Stimulated activated CD8-positive, alpha-beta memory T cell treated with anti-CD3 and anti-CD28 coated beads, Interleukin-4, amount 100 ng/mL, for 24 hours (primary cell): ENCODE measurements at regions not wholly inside any gene's neighbourhood (a gene's known extent, or its start where the extent isn't known, plus 50 kb on each side); places are given as distances from the start of the nearest gene placed in this dataset.

Source experiments
- DNase-seq: peaks from one replicate; pipeline ENCODE4 v3.0.0-alpha.2; 2020; ENCODE audit warnings: low read depth

DNA sequence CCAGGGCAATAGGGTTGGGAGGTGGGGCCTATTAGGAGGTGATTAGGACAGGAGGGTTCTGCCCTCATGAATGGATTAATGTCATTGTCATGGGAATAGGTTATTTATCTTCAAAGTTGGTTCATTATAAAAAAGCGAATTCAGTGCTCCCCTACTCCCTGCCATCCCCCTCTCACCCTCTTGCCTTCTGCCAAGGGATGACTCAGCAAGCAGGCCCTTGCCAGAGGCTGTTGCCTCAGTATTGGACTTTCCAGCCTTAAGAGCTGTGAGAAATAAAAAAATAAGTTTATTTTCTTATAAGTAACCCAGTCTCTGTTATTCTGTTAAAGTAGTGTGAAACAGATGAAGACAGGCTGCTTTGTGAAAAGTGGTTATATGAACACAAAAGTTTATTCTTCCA, 381.1 kb upstream of the ZFP64 start:
- no peak for DNase-seq

DNA sequence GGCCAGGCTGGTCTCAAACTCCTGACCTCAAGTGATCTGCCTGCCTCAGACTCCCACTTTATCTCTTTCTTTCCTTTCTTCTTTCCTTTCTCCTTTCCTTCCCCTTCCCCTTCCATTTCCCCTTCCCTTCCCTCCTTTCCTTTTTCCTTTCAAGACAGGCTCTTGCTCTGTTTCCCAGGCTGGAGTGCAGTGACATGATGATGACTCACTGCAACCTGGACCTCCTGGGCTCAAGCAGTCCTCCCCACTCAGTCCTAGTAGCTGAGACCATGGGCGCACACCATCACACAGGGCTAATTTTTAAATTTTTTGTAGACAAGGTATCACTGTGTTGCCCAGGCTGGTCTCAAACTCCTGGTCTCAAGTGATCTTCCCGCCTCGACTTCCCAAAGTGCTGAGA, 377.6 kb upstream of the ZFP64 start:
- no peak for DNase-seq

DNA sequence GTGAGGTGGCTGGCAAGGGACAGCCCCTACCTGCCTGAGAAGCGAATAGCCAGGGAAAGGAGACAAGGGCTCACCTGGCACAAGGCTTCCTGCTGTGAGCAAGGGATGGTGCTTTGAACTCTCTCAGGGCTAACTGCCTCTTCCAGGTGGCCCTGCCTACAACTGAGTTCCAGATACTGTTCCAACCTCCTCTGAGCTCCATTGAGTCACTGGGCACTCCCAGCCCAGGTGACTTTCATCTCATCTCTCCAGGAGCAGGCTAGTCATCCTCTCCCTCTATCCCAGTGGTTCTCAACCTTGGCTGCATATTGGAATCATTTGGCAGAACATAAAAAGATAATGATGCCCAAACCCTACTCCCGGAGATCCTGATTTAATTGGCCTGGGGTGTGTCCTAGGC, 374.0 kb upstream of the ZFP64 start:
- DNase-seq, result no peak

DNA sequence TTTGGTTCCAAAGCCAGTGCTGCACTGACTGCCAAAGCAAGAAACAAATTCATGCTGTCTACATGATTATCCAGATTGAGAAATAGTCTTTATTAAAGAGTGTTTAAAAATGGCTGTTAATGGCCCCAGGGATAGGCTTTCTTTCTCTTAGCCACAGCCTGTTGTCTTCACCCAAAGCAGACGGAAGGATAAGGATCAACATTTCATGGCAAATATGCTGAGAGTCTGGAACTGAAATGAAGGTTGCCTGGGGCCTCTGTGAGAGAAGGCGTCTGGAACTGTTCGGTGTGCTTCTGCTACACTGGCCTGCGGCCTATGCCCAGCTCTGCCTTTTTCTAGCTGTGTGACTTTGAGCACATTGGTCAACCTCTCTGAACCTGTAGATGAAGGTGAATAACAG, 373.0 kb upstream of the ZFP64 start:
- DNase-seq, result no peak

DNA sequence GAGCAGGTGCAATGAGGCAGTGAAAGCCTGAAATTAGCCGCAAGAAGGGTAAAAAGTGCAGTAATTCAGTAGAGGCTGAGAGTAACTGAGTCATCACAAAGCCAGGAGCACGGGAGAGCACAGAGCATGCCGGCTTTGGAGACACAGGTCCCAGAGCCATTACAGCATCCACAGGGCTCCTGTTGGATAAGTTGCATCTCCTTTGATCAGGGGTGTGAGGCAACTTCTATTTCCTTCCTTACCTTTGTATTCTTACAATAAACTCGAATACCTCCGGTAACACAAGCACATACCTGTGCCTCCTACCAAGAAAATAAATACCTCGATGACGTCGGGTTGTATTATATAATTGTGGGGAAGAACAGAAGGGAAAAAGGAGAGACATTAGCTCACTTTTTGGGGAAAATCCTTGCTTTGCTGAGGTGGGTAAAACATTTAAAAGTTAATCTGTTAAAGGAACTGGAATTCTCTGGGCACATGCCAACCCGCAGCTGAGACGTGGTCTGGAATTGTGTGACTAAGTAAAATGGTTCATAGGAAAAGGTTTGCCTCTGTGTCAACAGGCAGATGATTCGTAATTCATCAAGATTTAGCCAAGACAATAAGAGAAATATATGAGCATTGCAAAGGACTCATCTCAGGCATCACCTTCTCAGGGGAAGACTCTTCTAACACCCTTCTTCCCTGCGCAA, 360.7 kb upstream of the ZFP64 start:
- DNase-seq, result no peak

DNA sequence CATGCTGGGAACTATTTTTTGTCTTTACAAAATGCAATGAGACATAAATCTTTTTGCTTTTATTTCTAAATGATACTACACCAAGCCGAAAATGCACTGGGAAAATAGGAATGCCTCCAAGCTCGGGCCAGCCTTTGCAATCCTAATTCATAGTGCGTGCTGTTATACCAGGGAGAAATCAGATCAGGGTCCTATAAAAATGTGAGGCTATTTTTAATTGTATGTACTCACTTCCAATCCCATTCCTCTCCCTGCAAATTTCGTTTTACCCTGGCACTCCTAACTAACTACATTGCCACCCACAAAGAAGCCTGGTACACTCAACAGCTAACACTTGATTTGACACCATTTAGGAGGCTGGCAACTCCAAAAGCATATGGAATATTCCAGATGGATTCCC, 350.6 kb upstream of the ZFP64 start:
- no peak for DNase-seq

DNA sequence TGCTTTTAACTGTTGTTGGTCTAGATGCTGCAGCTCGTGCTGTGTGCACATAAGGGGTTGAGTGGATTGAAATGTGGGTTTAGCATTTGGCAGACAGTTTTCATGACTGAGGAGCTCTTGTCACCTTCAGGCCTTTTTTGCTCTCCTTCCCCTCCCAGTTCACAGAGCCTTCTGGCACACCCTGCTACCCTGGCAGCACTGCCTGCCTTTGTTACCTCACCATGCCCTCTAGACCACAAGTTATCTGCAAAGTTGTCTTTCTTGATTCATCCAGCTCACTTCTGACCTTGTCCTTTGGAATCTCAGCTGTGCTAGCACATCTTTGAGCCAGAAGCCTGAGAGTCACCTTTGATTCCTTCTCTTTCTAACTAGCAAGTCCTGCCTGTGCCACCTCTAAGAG, 348.9 kb upstream of the ZFP64 start:
- no peak for DNase-seq

DNA sequence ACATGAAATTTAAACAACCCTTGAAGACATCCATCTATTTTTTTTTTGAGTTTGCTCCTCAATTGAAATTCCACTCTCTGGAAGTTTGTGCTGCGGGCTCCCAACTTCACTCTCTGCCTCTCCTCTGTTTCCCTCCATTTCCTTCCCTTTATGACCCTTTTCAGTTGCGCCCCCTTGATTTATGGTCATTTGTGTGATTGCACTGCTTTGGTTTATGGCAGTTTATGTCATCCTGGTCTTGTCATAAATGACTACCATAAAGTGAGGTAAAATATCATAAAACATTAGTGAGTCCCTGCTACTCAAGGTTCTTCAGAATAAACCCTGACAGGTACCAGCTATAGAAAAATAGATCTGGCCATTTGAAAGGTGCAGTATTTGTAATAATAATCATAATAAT, 348.3 kb upstream of the ZFP64 start:
- DNase-seq, result no peak

DNA sequence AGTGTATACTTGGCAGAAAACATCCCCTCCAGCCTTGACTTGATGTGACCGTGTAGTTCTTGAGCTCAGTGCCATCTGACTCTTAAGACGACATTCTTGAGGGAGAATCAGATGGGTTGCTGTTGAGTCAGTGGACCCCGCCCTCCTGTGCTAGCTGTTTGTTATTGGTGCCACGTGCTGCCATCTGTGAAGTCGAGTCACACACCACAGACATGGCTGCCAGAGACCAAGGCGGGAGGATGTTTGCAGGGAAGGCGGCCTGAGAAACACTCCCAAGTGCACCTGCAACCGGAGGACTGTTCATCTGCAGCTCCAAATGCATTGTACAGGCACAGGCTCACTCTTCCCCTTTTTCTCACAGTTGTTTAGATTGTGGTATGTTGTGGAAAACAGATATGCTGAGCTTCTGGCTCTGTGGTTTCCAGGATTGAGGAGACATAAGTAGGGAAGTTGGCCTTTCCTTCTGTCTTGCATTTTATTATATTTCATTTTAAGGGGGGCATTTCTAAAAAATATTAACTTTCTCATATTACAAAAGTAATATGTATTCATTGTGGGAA, 345.3 kb upstream of the ZFP64 start:
- no peak for DNase-seq

DNA sequence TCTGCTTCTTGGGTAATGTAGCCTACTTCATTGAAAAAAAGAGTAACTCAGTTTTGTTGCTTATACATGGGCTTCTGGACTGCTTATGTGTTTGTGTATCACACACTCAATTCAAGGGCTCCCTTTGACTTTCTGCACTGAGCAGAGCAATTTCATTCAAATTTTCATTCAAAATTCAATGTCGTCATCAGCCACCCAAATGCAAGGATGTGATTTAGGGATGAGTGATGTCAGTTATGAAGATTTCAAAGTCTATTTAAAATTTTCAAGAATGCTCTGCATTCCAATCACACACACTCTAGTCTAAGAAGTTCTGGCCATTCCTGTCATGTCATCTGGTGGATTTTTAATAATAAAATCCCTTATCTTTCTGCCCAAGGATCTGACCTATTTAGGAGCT, 344.5 kb upstream of the ZFP64 start:
- DNase-seq, result no peak

DNA sequence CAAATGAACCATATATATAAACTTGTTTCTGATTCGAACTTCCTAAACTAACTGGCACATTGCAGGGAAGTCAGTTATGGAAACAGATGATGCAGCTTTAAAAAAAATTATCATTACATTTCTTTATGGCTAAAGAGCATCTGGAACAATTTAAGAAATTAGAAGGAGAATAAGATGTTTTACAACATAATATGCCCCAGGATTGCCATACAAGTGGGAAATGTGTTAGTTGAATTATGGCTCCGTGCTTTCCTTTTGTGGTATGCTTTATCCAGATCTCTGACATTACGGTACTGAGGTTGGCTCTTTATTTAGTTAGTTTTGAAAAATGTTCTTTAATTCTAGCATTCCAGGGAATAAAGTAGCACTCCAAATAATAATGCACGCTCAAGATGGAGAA, 343.0 kb upstream of the ZFP64 start:
- no peak for DNase-seq

DNA sequence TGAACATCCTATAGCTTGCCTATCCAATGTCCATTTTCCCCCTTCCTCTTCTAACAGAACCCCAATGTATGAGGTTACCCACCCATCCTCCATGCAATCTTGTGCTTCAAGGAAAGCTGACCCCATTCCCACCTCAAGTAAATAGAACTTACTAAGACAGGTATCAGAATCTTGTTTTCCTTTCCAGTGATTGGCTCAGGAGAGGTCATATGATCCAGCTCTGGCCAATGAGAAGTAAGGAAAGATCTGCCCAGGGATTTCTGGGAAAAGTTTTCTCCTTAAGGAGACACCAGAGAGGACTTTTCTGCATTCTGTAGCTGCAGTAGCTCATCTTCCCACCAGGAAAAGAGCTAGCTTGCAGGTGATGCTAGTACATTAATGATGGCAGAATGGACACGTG, 341.8 kb upstream of the ZFP64 start:
- DNase-seq, result no peak

DNA sequence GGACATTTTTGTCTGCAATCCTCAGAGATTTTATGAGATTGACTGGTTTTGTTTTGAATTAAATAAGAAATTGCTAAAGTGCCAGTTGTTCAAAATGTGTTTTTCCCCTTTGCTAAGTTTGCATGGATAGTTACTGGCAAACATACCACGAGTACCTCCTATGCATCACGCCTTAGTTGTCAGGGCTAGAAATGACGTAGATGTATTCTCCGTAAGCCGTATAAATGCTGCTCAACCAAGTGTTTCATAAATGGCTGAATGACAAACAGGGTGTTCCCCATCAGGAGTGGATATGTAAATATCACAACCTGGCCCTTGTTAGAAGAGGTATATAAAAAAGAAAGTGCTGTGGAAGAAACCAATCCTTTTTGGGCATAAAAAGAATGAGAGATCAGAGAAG, 341.1 kb upstream of the ZFP64 start:
- no peak for DNase-seq

DNA sequence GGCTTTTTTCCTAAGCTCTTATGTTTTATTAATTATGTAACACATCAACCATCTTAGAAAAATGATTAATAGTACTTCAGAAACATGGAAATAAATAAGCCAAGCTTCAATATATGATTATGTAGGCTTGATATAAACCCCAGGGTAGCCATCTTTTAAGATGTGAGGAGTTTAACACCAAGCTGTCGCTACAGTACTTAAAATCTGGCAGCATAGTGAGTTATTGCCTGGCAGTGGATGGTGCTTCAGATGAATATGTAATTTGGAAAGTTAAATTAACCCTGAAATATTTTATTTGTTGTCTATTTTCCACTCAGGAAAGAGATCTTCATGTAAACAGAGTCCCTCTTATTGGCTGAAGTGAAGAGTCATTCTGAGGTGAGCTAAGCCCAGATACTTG, 339.0 kb upstream of the ZFP64 start:
- no peak for DNase-seq

DNA sequence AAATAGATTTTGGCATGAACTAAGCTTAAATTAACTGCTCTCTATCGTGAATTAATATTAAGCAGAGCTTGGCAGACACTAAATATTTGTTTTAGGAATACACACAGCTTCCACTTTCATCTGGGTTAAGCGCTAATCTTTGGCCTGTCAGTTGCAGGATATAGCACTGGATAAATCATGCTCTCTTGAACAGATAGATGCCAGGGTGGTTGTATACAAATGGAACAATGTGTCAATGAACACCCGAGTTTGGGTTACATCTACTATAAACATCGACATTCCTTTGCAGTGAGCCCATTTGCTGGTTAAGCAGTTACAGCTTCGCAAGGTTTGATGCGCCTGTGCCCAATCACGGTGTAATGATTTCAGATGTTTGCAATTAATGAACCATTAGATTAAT, 338.2 kb upstream of the ZFP64 start:
- DNase-seq, result no peak

DNA sequence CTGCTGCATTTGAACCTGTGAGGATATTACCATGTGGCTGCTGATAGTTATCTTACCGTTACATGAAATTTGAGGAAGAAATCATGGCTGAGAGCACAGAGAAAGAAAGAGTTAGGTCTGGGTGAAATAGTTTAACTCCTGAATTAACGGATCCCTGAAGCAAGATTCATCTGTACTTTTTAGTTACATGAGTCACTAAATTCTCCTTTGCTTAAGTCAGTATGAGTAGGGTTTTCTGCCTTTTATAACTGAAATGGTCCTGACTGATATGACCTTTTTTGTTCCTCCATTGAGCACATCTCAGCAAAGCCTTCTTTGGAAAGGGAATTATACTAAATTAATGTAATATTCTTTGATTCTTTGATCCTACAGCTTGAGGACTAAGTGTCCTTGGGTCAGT, 333.3 kb upstream of the ZFP64 start:
- no peak for DNase-seq

DNA sequence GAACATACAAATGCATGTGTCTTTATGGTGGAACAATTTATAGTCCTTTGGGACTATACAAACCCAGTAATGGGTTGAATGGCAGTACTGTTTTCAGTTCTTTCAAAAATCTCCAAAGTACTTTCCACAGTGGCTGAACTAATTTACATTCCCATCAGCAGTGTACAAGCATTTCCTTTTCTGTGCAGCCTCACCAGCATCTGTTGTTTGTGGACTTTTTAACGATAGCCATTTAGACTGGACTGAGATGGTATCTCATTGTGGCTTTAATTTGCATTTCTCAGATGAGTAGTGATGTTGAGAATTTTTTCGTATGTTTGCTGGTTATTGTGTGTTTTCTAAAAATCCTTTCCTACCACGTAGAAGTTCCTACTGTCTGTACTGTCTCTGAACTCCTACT, 327.2 kb upstream of the ZFP64 start:
- no peak for DNase-seq

DNA sequence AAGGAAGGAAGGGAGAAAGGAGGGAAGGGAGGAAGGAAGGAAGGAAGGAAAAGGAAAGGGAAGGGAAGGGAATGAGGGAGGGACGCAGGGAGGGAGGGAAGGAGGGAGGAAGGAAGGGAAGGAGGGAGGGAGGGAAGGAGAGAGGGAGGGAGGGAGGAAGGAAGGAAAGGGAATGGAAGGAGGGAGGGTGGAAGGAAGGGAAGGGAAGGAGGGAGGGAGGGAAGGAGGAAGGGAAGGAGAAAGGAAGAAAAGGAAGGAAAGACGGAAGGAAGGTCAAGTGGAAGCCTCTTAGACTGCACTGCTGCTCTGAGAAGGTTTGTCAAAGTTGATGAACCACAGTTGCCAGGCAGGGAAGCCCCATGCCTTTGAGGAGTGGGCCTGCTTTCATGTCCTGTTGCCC, 324.3 kb upstream of the ZFP64 start:
- DNase-seq, result no peak

DNA sequence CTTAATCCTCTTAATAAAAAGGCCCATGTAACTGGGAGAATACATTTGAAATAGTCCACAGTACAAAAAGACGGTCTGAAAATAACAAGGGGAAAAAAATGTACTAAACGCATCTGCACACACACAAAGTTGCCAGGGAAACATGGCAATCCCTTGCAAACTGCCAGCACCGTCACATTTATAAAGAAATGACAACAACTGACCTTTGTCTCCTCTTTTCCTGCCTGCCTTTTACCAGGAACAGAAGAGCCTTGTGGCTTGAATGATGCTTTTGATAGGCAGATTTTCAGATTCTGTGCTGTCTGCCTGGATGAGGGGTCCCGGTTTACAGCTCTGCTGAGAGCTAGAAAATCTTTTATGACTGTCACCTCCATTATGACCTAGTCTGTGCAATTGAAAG, 308.6 kb upstream of the ZFP64 start:
- DNase-seq, result no peak

DNA sequence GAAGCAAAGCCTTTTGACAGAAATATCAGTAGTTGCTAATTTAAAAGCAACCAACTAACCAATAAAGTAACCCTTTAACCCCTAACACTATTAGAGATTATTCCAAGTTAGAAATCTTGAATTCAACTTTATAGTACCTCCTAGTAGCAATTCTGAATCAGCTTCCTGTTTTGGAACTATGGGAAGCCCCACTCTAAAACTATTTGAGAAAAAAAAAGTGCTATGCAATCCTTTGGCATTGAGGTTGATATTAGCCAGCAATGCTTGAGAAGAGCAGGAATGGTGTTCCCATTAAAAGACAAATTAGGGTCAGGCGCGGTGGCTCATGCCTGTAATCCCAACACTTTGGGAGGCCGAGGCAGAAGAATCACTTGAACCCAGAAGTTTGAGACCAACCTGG, 306.2 kb upstream of the ZFP64 start:
- DNase-seq, result no peak

DNA sequence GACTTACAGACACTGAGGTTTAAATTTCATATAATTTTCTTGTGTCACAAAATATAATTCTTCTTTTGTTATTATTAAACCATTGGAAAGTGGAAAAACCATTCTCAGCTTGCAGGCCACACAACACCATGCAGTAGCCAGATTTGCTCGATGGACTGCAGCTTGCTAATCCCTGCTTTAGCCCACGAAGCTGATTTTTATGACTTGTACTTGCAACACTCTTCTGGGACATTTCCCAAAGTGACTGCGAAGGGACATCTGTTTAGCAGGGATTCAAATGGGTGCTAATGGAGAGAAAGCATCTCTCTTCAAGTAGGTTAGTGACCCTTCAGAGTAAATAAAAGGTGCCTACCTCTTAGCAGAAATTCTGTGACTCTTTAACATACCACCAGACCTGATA, 304.6 kb upstream of the ZFP64 start:
- no peak for DNase-seq

DNA sequence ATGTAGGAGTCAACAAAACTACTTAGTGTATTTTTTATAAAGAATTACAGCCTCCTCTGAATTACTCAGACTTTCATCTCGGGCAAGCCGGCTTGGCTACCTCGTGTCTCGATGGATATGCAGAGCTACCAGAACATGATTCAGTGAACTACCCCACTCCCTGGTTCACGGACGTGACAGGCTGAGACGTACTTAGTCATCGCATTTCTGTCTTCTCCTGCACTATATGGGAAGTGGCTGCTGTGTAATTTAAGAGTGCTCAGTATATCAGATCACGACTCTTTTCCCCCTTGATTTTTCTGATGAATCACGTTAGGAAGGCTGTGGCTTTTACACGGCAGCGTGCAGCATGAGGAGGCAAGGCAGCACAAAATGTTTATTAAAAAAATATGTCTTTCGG, 302.7 kb upstream of the ZFP64 start:
- peak; percentile 24 for DNase-seq

DNA sequence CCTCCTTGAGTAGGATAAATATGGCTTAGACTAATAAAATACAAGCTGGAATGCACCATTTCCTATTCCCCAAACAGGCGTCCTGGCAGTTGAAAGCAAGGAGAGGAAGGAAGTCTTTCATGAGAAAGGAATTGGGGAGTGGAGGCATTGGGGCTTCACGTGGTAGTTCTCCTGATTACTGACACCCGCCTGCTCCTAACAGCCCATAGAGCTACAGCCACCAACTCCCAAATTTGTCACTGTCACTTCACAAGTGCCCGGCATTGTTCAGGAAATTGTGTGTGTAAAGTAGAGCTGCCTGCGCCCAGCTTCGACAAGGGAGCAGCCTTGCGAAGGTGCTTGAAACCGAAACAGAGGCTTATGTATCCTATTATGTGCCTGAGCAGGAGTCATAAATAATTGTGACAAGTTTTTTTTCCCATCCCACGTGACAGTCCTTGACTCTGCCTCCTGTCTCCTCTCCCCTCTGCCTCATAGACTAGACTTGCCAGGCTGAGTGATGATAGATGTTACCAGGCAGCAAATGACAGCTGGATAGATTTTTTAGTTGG, 301.7 kb upstream of the ZFP64 start:
- no peak for DNase-seq

DNA sequence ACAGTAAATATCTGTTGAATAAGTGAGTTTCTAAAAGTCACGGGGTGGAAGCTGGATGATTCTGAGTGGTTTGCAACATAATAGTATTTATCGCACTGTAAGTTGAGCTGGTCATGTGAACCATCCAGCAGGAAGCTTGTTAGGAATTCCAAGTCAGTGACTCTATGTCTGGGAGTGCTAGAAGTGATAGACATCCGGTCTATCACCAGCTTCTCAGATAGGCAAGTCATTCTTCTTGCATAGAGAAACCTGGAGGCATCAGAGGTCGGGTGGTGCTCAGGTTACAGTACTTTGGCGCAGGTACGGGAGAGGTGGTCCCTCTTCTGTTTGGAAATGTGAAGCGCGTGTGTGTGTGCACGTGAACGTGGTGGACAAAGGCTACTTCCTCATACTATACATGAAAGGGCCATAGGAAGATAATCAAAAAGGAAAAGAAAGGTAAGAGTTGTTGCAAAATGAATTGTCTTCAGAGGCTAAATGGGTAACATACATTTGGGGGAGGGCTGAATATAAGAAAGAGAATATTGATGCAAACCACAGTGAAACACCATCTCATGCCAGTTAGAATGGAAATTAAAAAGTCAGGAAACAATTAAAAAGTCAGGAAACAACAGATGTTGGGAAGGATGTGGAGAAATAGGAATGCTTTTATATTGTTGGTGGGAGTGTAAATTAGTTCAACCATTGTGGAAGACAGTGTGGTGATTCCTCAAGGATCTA, 299.3 kb upstream of the ZFP64 start:
- DNase-seq, result no peak
